ENCODE measurements at regions not wholly inside any gene's neighbourhood (a gene's known extent, or its start where the extent isn't known, plus 50 kb on each side); places are given as distances from the start of the nearest gene placed in this dataset.

GRCh38 chr14:71472356-71473340, 459.6 kb upstream of the RGS6 start:
- DNase-seq, result no peak

GRCh38 chr14:71473843-71474242, 458.4 kb upstream of the RGS6 start:
- peak; percentile 24 for DNase-seq

- no peak for DNase-seq
Observed at GRCh38 chr14:71474301-71475265, 457.6 kb upstream of the RGS6 start.

DNA sequence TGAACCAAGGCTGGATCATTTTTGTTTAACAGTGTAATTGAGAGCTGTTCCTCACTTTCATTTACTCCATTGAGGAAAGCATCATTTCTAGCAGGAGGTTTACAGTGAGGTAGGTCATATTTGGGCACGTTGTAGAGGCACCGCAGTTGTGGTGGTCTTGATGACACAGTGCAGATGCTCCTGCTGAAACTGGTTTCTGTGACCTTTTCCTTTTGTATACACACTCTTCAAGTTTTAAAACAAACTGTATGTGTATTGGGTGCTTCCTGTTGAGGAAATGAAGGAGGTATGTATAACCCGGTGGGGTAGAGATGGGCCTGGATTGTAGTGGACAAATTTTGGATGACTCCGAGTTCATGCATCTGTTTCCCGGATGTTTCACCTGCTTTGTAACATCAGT, 456.3 kb upstream of the RGS6 start:
- no peak for DNase-seq

- DNase-seq, result no peak
Observed at GRCh38 chr14:71478542-71478941, 453.7 kb upstream of the RGS6 start.

DNA sequence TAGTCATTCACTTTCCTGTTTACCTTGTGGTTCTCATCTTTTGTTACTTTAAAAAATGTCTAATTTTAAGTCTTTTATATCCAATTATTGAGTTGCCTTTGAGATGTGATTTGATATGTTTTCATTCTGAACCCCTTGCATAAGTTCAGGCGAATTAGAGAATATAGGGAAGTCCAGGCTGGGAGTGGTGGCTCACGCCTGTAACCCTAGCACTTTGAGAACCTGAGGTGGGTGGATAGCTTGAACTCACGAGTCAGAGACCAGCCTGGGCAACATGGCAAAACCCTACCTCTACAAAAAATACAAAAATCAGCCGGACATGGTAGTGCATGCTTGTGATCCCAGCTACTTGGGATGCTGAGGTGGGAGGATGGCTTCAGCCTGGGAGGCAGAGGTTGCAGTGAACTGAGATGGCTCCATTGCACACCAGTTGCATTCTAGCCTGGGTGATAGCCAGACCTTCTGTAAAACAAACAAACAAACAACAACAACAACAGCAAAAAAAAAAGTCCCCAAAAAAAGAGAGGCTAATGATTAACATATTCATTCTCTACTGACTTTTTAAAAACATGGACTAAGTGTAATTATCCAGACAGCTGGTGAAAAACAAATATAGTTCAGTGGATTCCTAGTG, 451.1 kb upstream of the RGS6 start:
- no peak for DNase-seq

DNA sequence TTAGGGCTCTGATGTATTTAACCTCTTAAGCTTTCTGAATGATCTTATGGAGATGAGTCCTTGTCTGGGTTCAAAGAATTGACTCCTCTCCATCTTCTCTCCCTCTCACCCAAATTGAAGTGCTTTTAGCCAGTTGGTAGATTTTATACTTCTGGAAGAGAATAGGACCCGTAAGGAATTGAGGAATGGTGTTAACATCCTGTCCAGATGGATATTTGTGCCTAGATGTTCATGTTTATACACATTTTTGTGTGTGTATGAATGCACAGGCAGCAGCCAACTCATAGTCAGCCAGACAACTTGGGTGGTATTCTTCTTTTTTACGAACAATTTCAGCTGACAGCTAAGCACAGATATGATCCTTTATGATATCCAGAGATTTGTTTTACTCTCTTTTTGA, 449.6 kb upstream of the RGS6 start:
- no peak for DNase-seq

GRCh38 chr14:71483154-71483553, 449.1 kb upstream of the RGS6 start:
- DNase-seq, result no peak

DNA sequence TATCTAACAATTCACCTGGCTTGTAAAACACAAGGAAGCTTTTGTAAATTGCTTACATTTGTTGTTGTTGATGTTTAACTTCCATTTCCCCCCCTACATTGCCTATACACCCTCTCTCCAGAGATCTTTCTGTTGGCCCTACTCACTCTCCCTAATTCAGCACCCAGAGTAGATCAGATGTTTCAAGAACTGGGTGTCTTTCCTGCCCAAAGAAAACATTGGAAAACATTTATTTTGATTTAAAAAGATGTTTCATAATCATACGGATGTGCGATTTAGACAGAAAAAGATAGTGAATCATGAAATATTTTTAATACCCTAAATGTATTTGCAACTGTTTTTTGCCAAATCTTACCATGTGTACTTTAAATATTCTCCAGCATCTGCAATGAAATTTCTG, 446.4 kb upstream of the RGS6 start:
- DNase-seq, result no peak

DNA sequence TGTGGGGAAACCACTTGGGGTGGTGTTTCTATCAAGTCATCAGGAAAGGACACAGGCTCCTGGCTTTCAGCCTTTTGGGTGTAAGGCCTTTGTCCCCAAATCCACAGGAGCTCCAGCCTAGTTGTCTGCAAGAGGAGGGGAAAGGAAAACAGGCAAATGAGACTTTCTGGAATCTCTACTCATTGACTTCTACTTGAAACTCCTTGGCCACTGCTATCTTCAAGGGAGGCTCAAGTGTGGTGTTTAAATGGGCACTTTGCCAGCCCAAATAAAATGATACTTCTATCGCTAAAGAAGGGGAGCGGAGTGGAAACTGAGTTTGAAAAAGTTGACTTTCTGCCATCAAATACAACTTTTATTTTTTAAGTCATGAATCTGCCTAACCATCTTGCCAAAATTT, 445.9 kb upstream of the RGS6 start:
- DNase-seq, result no peak

DNA sequence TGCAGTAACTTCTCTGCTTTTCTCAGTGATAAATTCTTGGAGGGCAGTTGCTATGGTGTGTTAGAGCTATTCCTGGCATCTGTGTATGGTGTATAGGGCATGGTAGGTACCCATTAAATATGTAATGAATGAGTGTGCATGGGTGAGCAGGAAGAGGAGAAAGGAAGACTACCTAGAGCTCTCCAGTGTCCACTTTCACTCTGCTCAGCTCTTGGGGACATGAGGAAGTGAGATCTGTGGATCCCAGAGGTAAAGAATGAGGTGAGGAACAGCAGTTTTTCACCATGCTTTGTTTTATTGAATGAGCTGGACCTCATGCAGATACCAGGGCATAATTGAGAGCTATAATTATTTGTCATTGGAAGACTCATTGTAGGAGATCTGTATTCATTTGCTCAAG, 444.8 kb upstream of the RGS6 start:
- no peak for DNase-seq

GRCh38 chr14:71487941-71488340, 444.3 kb upstream of the RGS6 start:
- DNase-seq, result no peak

- no peak for DNase-seq
Observed at GRCh38 chr14:71488703-71489191, 443.5 kb upstream of the RGS6 start.

- no peak for DNase-seq
Observed at GRCh38 chr14:71489742-71490141, 442.5 kb upstream of the RGS6 start.

DNA sequence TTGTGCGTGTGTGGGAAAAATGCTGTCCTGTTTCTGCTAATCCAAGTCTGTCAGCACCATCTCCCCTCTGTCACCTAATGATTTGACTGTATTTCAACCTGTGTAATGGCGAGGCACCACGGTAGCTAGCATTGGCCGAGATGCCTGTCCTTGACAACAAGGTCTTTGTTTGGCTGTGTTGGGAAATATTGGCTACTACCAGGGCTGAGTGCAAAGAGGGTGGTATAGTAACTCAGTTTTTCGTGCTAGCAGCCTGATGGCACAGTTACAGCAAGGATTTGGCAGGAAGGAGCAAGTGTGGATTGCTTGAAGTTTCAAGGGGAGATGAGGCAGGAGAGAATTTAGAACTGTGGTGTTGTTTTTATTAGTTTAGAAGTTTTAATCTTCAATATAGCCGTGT, 440.3 kb upstream of the RGS6 start:
- DNase-seq, result no peak

DNA sequence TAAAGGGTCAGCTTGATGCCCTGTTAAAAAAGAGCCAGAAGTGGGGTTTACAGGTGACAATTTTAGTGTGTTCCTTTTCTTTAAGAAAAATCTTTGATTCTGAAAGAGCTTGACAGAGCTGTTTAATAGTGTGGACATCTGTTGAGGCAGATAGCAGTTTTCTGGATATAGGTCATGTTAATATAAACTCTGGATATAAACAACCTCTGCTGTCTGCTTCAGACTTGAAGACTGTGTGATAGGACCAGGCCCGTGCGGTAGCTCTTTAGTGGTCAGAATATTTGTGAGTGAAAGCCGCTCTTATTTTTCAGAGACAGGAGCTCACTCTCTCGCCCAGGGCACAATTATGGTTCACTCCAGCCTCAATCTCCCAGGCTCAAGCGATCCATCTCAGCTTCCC, 439.9 kb upstream of the RGS6 start:
- DNase-seq, result no peak

DNA sequence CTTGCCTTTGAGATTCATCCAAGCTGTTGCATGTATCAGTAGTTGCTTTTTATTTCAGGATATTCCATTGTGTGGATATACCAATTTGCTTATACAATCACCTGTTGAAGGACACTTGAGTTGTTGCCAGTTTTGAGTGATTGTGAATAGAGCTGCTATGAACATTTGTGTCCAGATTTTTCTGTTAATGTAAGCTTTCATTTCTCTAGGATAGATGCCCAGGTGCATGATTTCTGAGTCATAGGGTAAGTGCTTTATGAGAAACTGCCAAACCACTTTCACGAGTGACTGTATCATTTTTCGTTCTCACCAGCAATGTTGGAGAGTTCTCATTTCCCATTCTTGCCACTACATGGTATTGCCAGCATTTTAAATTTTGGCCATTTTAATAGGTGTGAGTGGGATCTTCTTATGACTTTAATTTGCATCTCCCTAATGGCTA, 434.6 kb upstream of the RGS6 start:
- DNase-seq, result no peak

DNA sequence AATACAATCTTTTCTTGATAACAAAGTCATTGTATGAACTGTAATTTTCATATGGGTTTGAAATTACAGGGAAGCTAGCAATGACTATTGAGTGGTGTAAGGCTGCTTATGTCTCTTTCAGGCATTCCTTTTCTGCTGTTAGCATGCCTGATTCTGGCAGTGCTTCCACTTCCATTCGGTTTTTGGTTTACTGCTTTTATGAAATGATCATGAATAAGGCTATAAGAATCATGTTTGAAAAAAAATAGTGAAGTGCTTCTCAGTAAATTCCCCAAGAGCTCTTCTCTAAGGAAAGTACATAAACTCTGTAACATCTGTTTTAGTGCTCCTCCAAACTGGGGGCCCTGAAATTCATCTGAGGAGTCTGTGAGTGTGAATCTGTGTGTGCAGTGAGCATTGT, 434.0 kb upstream of the RGS6 start:
- no peak for DNase-seq

DNA sequence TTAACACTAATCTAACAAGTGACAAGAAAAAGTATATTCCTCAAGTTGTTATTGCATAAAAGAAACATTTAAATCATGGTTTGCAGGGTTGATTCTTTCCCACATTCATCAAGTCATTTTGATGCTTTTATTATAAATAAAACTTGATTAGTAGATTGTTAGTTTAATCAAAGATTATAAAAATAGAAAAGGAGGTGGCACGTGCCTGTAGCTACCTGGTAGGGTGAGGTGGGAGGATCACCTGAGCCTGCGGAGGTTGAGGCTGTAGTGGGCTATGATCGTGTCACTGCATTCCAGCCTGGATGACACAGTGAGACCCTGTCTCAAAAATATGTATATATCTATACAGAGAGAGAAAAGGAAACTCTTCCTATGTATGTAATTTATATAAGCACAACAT, 433.2 kb upstream of the RGS6 start:
- DNase-seq, result no peak

GRCh38 chr14:71507681-71508080, 424.5 kb upstream of the RGS6 start:
- DNase-seq, result no peak

DNA sequence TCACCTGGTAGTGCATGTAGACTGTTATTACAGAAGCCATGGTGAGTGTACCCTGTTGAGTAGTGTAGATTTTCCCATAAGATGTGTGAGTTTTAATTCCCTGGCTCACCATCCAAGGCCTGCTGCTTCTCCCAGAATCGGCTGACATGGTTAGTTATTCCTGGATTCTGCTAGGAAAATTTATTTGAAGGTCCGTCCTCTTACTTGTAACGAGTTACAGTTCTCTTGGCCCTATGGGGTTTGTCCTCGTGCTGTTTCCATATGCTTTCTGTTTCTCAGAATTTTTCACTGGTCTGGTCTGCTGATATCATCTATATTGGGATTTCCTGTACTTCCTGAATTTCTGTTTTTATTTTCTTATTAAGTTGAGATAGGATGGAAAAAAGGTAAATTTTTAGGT, 423.3 kb upstream of the RGS6 start:
- no peak for DNase-seq

- DNase-seq, result no peak
Observed at GRCh38 chr14:71511152-71511551, 421.1 kb upstream of the RGS6 start.
